Central memory CD8-positive, alpha-beta T cell (primary cell): ENCODE measurements at regions not wholly inside any gene's neighbourhood (a gene's known extent, or its start where the extent isn't known, plus 50 kb on each side); places are given as distances from the start of the nearest gene placed in this dataset.
A peak's percentile ranks its signal among the peaks of the same experiment; 100 is the strongest.

ENCODE experiments used
- ATAC-seq: fragments of 150-1000 bp; cut with Tn5 transposase; replicated peaks from 2 replicates; pipeline ENCODE4 v1.10.0; 2022; ENCODE audit warnings: mild to moderate bottlenecking, moderate FRiP score, moderate number of reproducible peaks; ENCODE audit not compliant: poor library complexity, severe bottlenecking; ENCODE audit errors: extremely low read depth
- DNase-seq, 2 donors: peaks; one replicate each; pipeline ENCODE4 v3.0.0; 2021; ENCODE audit warnings: low spot score in 2 of 2
- H3K27ac Mint-ChIP-seq: one replicate; pipeline ENCODE4 v1.8.0; 2022; ENCODE audit warnings: low read depth, mild to moderate bottlenecking, moderate library complexity, mixed read lengths
- H3K27me3 Mint-ChIP-seq: one replicate; pipeline ENCODE4 v1.8.0; 2022; ENCODE audit warnings: mixed read lengths
- H3K36me3 Mint-ChIP-seq: one replicate; pipeline ENCODE4 v1.8.0; 2022; ENCODE audit warnings: mild to moderate bottlenecking, moderate library complexity, mixed read lengths; ENCODE audit not compliant: insufficient read depth
- H3K4me1 Mint-ChIP-seq: one replicate; pipeline ENCODE4 v1.8.0; 2022; ENCODE audit warnings: mixed read lengths
- H3K4me3 Mint-ChIP-seq: one replicate; pipeline ENCODE4 v1.8.0; 2022; ENCODE audit warnings: mild to moderate bottlenecking, moderate library complexity, mixed read lengths
- H3K9me3 Mint-ChIP-seq: one replicate; pipeline ENCODE4 v1.8.0; 2022; ENCODE audit warnings: mixed read lengths

GRCh38 chr1:234674218-234674815, 64.3 kb upstream of the IRF2BP2 start:
- Mint-ChIP-seq H3K4me1 (peaks cover 6% of the 10 kb centered on the region), H3K27me3 (no peaks in the 10 kb centered on the region), H3K27ac (no peak overlapping the region), H3K9me3 (no peaks in the 10 kb centered on the region), H3K4me3 (no peak overlapping the region), H3K36me3 (peaks cover 1% of the 10 kb centered on the region)
- DNase-seq (no peak), ATAC-seq (no peak)

DNA sequence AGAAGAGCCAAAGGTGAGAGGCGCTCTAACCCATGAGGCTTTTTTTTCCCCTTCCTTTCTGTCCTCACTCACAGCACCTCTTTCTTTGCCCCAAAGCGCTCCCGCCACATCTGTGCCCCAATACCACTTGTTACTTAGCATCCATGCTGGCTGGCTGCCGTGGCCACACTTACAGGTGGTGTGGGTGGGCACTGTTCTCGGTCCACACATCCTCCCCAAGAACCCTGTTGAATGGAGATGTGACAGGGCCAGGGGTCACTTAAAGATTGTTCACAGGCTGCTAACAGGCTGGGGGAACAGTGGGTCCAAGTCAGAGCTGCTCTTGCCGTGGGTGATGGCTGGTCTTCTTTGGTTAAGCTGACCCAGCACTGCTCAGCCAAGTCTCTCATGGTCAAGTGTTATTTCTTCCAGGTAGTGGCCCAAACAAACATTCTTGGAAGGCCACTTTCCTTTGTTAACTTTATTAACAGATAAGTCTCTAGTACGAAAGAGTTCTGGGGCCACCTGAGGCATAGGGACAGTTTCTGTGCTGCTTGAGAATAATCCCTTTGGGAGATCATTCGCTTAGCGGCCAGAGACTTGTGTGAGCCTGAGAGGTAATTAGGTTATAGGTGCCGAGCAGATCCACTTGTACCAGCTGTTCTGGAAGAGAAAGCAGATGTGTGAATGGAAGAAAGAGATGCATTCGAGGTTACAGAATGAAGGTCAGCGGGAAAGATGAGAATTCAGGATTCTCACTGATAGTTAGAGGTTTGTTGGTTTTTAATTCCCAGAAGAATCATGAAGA, 62.6 kb upstream of the IRF2BP2 start:
- Mint-ChIP-seq H3K4me3 (no peak overlapping the region), H3K27me3 (no peaks in the 10 kb centered on the region), H3K4me1 (peaks cover 6% of the 10 kb centered on the region), H3K9me3 (no peaks in the 10 kb centered on the region), H3K27ac (no peak overlapping the region), H3K36me3 (peaks cover 1% of the 10 kb centered on the region)
- DNase-seq (no peak), ATAC-seq (no peak)

DNA sequence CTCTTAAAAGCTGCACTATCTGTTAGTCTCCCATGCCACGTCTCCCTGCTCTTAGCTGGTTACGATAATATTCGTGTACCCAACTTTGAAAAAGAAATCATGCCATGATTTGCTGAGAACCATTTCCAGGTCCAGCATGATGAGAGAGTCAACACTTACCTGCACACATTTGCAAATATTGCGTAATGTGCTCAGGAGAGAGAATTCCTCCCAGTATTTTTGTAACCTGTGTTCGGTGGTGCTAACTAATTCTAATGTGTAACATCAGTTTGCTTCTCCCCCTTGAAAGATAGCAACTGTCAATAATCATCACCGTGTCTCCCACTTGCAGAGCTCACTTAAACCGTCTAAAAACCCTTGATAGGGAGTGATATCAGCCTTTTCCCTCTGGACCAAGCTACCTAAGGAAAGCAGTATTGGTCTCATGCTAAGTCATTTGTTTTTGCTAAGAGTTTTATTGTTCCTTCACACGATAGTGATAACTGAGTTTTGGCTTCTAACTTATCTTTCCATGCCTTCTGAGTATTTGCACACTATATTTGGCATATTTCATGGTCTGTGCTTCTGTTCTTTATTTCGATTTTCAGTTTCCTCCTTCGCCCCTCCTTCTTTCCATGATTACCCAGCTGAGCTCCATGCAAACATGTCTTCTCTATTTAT, 61.1 kb upstream of the IRF2BP2 start:
- no peaks in the 10 kb centered on the region for H3K9me3 Mint-ChIP-seq
- H3K27ac Mint-ChIP-seq = no peak overlapping the region
- DNase-seq (no peak), ATAC-seq (no peak)
- H3K36me3 Mint-ChIP-seq = peaks cover 1% of the 10 kb centered on the region
- peaks cover 5% of the 10 kb centered on the region for H3K4me1 Mint-ChIP-seq
- H3K4me3 Mint-ChIP-seq = no peak overlapping the region
- no peaks in the 10 kb centered on the region for H3K27me3 Mint-ChIP-seq

DNA sequence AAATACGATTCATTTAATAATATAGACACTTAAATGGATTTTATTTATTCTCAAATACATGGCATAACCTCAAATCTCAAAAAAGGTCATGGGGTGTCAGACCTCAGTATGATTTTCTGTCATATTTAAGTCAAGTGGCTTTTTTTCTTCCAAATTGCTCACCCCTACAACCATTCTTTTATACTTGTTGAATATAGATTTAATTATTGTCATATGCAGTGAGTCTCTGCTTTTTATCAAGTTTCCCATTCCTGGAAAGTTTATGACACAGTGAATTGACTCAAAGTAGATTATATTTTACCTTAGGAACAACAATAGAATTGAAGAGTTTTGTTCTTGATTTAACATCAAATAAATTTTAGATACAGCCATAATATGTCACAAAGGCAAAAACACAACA, 59.5 kb upstream of the IRF2BP2 start:
- Mint-ChIP-seq H3K4me3 (no peak overlapping the region), H3K9me3 (no peaks in the 10 kb centered on the region), H3K4me1 (no peaks in the 10 kb centered on the region), H3K36me3 (peaks cover 1% of the 10 kb centered on the region), H3K27me3 (no peaks in the 10 kb centered on the region), H3K27ac (no peak overlapping the region)
- no peak for ATAC-seq
- no peak for DNase-seq

DNA sequence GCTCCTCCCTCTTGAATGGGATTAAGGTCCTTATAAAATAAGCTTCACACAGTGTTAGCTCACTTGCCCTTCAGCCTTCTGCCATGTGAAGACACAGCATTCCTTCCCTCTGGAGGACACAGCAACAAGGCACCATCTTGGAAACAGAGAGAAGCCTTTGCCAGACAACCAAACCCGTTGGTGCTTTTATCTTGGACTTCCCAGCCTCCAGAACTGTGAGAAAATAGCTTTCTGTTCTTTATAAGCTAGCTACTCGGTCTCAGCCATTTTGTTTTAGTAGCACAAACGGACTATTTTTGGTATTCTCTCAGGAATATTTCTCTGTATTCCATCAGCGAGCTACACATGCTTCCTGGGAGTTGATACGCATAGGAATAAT, 58.6 kb upstream of the IRF2BP2 start:
- H3K9me3 Mint-ChIP-seq = no peaks in the 10 kb centered on the region
- H3K4me3 Mint-ChIP-seq = no peak overlapping the region

GRCh38 chr1:234667600-234668576, 57.9 kb upstream of the IRF2BP2 start:
- ATAC-seq (no peak), DNase-seq (no peak)
- H3K27ac Mint-ChIP-seq = no peak overlapping the region
- H3K4me1 Mint-ChIP-seq = no peaks in the 10 kb centered on the region
- H3K36me3 Mint-ChIP-seq = no peaks in the 10 kb centered on the region
- no peaks in the 10 kb centered on the region for H3K27me3 Mint-ChIP-seq
- no peak overlapping the region for H3K4me3 Mint-ChIP-seq
- no peaks in the 10 kb centered on the region for H3K9me3 Mint-ChIP-seq

More for the DNA sequence above, 58.6 kb upstream of the IRF2BP2 start:
- no peak for DNase-seq
- no peaks in the 10 kb centered on the region for H3K4me1 Mint-ChIP-seq
- H3K27ac Mint-ChIP-seq = no peak overlapping the region
- ATAC-seq = no peak
- peaks cover 1% of the 10 kb centered on the region for H3K36me3 Mint-ChIP-seq
- no peaks in the 10 kb centered on the region for H3K27me3 Mint-ChIP-seq

- H3K36me3 Mint-ChIP-seq = no peaks in the 10 kb centered on the region
- no peaks in the 10 kb centered on the region for H3K9me3 Mint-ChIP-seq
- no peak for DNase-seq
- no peak overlapping the region for H3K4me3 Mint-ChIP-seq
- no peaks in the 10 kb centered on the region for H3K27me3 Mint-ChIP-seq
- no peak overlapping the region for H3K27ac Mint-ChIP-seq
- H3K4me1 Mint-ChIP-seq = peaks cover under 1% of the 10 kb centered on the region
- ATAC-seq = no peak
These were observed 56.8 kb upstream of the IRF2BP2 start for GRCh38 chr1:234666761-234667160.

DNA sequence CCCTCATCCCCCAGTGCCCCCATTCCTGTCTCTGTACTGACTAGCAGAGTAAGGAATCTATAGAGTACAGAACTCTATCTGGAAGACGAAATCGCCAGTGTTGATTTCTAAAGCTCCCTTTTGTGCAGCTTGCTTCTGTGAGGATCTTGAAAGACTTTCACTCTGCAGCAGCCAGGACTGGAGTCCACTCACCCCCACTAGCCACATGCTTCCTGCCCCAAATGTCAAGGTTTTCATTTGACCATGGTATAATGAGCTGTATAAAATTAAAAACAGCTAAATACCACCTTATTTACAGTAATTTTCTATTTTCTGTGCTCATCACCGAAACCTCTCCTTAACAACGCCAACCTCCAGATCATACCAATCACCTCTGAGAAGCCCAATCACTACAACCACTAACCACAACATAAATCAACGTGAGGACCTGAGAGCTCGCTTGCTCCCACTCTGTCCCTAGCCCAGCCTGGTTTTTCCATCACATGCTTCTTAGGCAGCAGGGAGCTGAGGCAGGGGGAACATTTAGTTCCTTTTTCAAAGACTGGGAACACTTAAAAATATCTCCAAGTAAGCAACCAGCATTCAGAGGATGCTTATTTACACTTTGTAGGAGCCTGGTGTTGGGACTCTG, 56.1 kb upstream of the IRF2BP2 start:
- ATAC-seq = no peak
- H3K36me3 Mint-ChIP-seq = no peaks in the 10 kb centered on the region
- H3K4me3 Mint-ChIP-seq = no peak overlapping the region
- peaks cover 5% of the 10 kb centered on the region for H3K4me1 Mint-ChIP-seq
- no peak for DNase-seq
- no peaks in the 10 kb centered on the region for H3K27me3 Mint-ChIP-seq
- H3K27ac Mint-ChIP-seq = no peak overlapping the region
- H3K9me3 Mint-ChIP-seq = no peaks in the 10 kb centered on the region

GRCh38 chr1:234662148-234662547, 52.2 kb upstream of the IRF2BP2 start:
- H3K36me3 Mint-ChIP-seq = no peaks in the 10 kb centered on the region
- ATAC-seq = no peak
- H3K27ac Mint-ChIP-seq = no peak overlapping the region
- DNase-seq = no peak
- no peak overlapping the region for H3K4me3 Mint-ChIP-seq
- no peaks in the 10 kb centered on the region for H3K9me3 Mint-ChIP-seq
- no peaks in the 10 kb centered on the region for H3K27me3 Mint-ChIP-seq
- H3K4me1 Mint-ChIP-seq = peaks cover 5% of the 10 kb centered on the region

DNA sequence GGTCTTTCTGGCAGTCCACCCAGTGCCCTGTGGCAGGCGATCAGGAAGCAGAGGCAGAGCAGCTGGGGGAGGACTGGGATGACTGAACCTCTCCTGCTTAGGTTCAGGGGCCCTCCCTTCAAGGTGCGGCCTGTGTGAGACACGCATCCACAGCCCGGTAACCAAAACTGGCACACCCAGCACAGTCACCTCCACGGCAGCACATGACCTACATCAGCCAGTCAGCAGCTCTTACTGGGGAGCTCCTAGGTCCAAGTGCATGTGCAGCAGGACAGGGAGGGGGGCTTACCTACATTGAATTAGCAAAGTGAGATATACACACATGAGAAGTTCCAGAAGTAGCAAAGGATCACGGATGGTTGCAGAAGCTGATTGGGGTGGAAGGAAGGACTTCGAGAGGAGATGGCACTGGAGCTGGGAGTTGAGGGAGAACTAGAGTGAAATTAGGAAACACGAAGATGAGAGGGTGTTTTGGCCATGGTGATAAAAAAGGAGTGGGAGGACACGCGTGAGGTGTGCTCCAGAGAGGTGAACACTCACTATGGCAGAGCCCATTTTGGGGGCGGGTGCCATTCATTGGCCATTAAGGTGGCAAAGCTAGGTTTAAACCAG, 51.4 kb upstream of the IRF2BP2 start:
- H3K27me3 Mint-ChIP-seq = no peaks in the 10 kb centered on the region
- H3K4me3 Mint-ChIP-seq = no peak overlapping the region
- H3K4me1 Mint-ChIP-seq = peaks cover 5% of the 10 kb centered on the region
- no peak overlapping the region for H3K27ac Mint-ChIP-seq
- ATAC-seq = no peak
- DNase-seq = no peak
- H3K9me3 Mint-ChIP-seq = no peaks in the 10 kb centered on the region
- H3K36me3 Mint-ChIP-seq = no peaks in the 10 kb centered on the region

- peak overlapping the region; percentile 47 for H3K27ac Mint-ChIP-seq
- ATAC-seq (no peak), DNase-seq (no peak)
- H3K36me3 Mint-ChIP-seq = no peaks in the 10 kb centered on the region
- H3K9me3 Mint-ChIP-seq = no peaks in the 10 kb centered on the region
- H3K4me1 Mint-ChIP-seq = peaks cover 5% of the 10 kb centered on the region
- no peaks in the 10 kb centered on the region for H3K27me3 Mint-ChIP-seq
- no peak overlapping the region for H3K4me3 Mint-ChIP-seq
These were observed 50.7 kb upstream of the IRF2BP2 start for GRCh38 chr1:234660536-234661316.
